ENCODE measurements at regions not wholly inside any gene's neighbourhood (a gene's known extent, or its start where the extent isn't known, plus 50 kb on each side); places are given as distances from the start of the nearest gene placed in this dataset.

- H3K27ac Mint-ChIP-seq: no peak overlapping the region
- no peaks in the 10 kb centered on the region for H3K36me3 Mint-ChIP-seq
- H3K4me3 Mint-ChIP-seq: no peak overlapping the region
- peaks cover 7% of the 10 kb centered on the region for H3K4me1 Mint-ChIP-seq (ENCODE audit: unreplicated experiment)
- peaks cover 14% of the 10 kb centered on the region for H3K9me3 Mint-ChIP-seq
- peaks cover 9% of the 10 kb centered on the region for H3K27me3 Mint-ChIP-seq
- TF ChIP-seq CTCF (conservative IDR thresholded peaks at IDR 0.05): no peak
- DNase-seq (ENCODE audit: extremely low spot score, unreplicated experiment): no peak
Observed at GRCh38 chr7:97457054-97457453, 274.8 kb upstream of the TAC1 start.

GRCh38 chr7:97460433-97460832, 271.5 kb upstream of the TAC1 start:
- no peak overlapping the region for H3K4me3 Mint-ChIP-seq
- H3K27me3 Mint-ChIP-seq: peaks cover 9% of the 10 kb centered on the region
- peaks cover 7% of the 10 kb centered on the region for H3K4me1 Mint-ChIP-seq (ENCODE audit: unreplicated experiment)
- no peaks in the 10 kb centered on the region for H3K36me3 Mint-ChIP-seq
- H3K27ac Mint-ChIP-seq: no peak overlapping the region
- no peak for DNase-seq (ENCODE audit: extremely low spot score, unreplicated experiment)
- peaks cover 14% of the 10 kb centered on the region for H3K9me3 Mint-ChIP-seq
- TF ChIP-seq CTCF (conservative IDR thresholded peaks at IDR 0.05): no peak

- DNase-seq (ENCODE audit: extremely low spot score, unreplicated experiment): no peak
- Mint-ChIP-seq H3K4me1 (ENCODE audit: unreplicated experiment) (peaks cover 14% of the 10 kb centered on the region), H3K4me3 (no peak overlapping the region), H3K27ac (no peak overlapping the region), H3K36me3 (no peaks in the 10 kb centered on the region), H3K27me3 (peaks cover 7% of the 10 kb centered on the region), H3K9me3 (peaks cover 11% of the 10 kb centered on the region)
- no peak for TF ChIP-seq CTCF (conservative IDR thresholded peaks at IDR 0.05)
Observed at GRCh38 chr7:97461596-97461995, 270.3 kb upstream of the TAC1 start.

- no peak for TF ChIP-seq CTCF (conservative IDR thresholded peaks at IDR 0.05)
- Mint-ChIP-seq H3K9me3 (peaks cover 6% of the 10 kb centered on the region), H3K4me1 (ENCODE audit: unreplicated experiment) (peaks cover 22% of the 10 kb centered on the region), H3K27ac (no peak overlapping the region), H3K36me3 (no peaks in the 10 kb centered on the region), H3K27me3 (peaks cover 8% of the 10 kb centered on the region), H3K4me3 (no peak overlapping the region)
- no peak for DNase-seq (ENCODE audit: extremely low spot score, unreplicated experiment)
Observed at GRCh38 chr7:97466071-97466470, 265.8 kb upstream of the TAC1 start.

GRCh38 chr7:97466999-97467740, 264.7 kb upstream of the TAC1 start:
- no peak for DNase-seq (ENCODE audit: extremely low spot score, unreplicated experiment)
- Mint-ChIP-seq H3K36me3 (no peaks in the 10 kb centered on the region), H3K4me1 (ENCODE audit: unreplicated experiment) (peaks cover 26% of the 10 kb centered on the region), H3K4me3 (no peak overlapping the region), H3K27ac (no peak overlapping the region), H3K27me3 (peaks cover 12% of the 10 kb centered on the region), H3K9me3 (no peaks in the 10 kb centered on the region)
- TF ChIP-seq CTCF (conservative IDR thresholded peaks at IDR 0.05): no peak

All from type B pancreatic cell (in vitro differentiated cells).